ENCODE measurements at regions not wholly inside any gene's neighbourhood (a gene's known extent, or its start where the extent isn't known, plus 50 kb on each side); places are given as distances from the start of the nearest gene placed in this dataset.

GRCh38 chr5:38131686-38132085 lies 126.7 kb upstream of the EGFLAM start:
- no peak overlapping the region for H3K4me3 ChIP-seq
- H3K36me3 ChIP-seq = no peaks in the 10 kb centered on the region
- no peaks in the 10 kb centered on the region for H3K9me3 ChIP-seq
- TF ChIP-seq, protein P1, sequence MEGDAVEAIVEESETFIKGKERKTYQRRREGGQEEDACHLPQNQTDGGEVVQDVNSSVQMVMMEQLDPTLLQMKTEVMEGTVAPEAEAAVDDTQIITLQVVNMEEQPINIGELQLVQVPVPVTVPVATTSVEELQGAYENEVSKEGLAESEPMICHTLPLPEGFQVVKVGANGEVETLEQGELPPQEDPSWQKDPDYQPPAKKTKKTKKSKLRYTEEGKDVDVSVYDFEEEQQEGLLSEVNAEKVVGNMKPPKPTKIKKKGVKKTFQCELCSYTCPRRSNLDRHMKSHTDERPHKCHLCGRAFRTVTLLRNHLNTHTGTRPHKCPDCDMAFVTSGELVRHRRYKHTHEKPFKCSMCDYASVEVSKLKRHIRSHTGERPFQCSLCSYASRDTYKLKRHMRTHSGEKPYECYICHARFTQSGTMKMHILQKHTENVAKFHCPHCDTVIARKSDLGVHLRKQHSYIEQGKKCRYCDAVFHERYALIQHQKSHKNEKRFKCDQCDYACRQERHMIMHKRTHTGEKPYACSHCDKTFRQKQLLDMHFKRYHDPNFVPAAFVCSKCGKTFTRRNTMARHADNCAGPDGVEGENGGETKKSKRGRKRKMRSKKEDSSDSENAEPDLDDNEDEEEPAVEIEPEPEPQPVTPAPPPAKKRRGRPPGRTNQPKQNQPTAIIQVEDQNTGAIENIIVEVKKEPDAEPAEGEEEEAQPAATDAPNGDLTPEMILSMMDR (IDR thresholded peaks at IDR 0.05) = no peak
- no peak for TF ChIP-seq EP300 (IDR thresholded peaks at IDR 0.05)
- no peak for TF ChIP-seq POLR2AphosphoS5 (IDR thresholded peaks at IDR 0.05)
- TF ChIP-seq POLR2A (IDR thresholded peaks at IDR 0.05; ENCODE audit: low read depth) = no peak
- peaks cover 0 to 37% (median 12%) of the 10 kb centered on the region in 4 donors for H3K4me1 ChIP-seq
- WGBS = 34% methylated on average over 4 of the region's 4 CpGs
- H3K27me3 ChIP-seq = no peaks in the 10 kb centered on the region
- intact Hi-C loops (cut with DNase I) = no loop called here
- no peak for DNase-seq (ENCODE audit: extremely low spot score)
- no peak overlapping the region for H3K27ac ChIP-seq (replicated peaks in 1 of 4)

- Histone ChIP-seq H3K9me3 (no peaks in the 10 kb centered on the region), H3K4me1 (peaks cover 0 to 6% (median 0%) of the 10 kb centered on the region in 4 donors), H3K27me3 (no peaks in the 10 kb centered on the region), H3K4me3 (no peak overlapping the region), H3K36me3 (no peaks in the 10 kb centered on the region), H3K27ac (replicated peaks in 1 of 4) (no peak overlapping the region)
- peak; percentile 70 for DNase-seq (ENCODE audit: extremely low spot score)
- intact Hi-C loops (cut with DNase I) = no loop called here
- 68% methylated on average over 1 of the region's 1 CpG for WGBS
- TF ChIP-seq, protein P1 (IDR thresholded peaks at IDR 0.05) = no peak
- TF ChIP-seq EP300 (IDR thresholded peaks at IDR 0.05) (no peak), POLR2A (IDR thresholded peaks at IDR 0.05; ENCODE audit: low read depth) (no peak), POLR2AphosphoS5 (IDR thresholded peaks at IDR 0.05) (no peak)
Measured at GRCh38 chr5:38124321-38124720, 134.0 kb upstream of the EGFLAM start.

- TF ChIP-seq POLR2A (IDR thresholded peaks at IDR 0.05; ENCODE audit: low read depth) (no peak), EP300 (IDR thresholded peaks at IDR 0.05) (no peak), POLR2AphosphoS5 (IDR thresholded peaks at IDR 0.05) (no peak)
- TF ChIP-seq, protein P1 (IDR thresholded peaks at IDR 0.05) = no peak
- WGBS = 93% methylated on average over 2 of the region's 2 CpGs
- DNase-seq (ENCODE audit: extremely low spot score) = no peak
- Histone ChIP-seq H3K36me3 (no peaks in the 10 kb centered on the region), H3K27ac (replicated peaks in 1 of 4) (no peak overlapping the region), H3K27me3 (no peaks in the 10 kb centered on the region), H3K9me3 (no peaks in the 10 kb centered on the region), H3K4me1 (peaks cover 0 to 4% (median 0%) of the 10 kb centered on the region in 4 donors), H3K4me3 (no peak overlapping the region)
- intact Hi-C loops (cut with DNase I) = no loop called here
Measured at GRCh38 chr5:38121420-38121819, 136.9 kb upstream of the EGFLAM start.

DNA sequence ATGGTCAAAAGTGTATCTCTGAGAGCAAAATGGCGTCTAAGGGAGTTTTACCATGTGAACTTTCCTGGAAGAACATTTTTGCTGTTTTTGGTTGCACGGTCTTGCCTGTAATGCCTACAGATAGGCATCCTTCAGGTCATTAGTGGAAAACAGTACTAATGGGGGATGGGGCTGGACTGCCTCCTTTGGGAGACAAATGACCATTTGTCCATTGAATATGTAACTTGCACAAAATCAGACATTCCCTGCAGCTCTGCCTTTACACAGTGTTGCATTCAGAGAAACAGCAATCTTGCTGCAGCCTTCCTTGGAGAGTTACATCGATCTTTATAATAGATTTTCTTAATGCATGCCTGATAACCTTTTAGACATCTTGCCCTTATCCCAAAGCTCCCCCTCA lies 138.5 kb upstream of the EGFLAM start:
- Histone ChIP-seq H3K36me3 (no peaks in the 10 kb centered on the region), H3K27ac (replicated peaks in 1 of 4) (no peak overlapping the region), H3K4me3 (no peak overlapping the region), H3K4me1 (peaks cover 0 to 4% (median 0%) of the 10 kb centered on the region in 4 donors), H3K27me3 (no peaks in the 10 kb centered on the region), H3K9me3 (no peaks in the 10 kb centered on the region)
- no peak for TF ChIP-seq EP300 (IDR thresholded peaks at IDR 0.05)
- no peak for TF ChIP-seq POLR2A (IDR thresholded peaks at IDR 0.05; ENCODE audit: low read depth)
- no peak for TF ChIP-seq POLR2AphosphoS5 (IDR thresholded peaks at IDR 0.05)
- TF ChIP-seq, protein P1 (IDR thresholded peaks at IDR 0.05) = no peak
- WGBS = 77% methylated on average over 3 of the region's 3 CpGs
- intact Hi-C loops (cut with DNase I) = no loop called here
- peak; percentile 64 for DNase-seq (ENCODE audit: extremely low spot score)

DNA sequence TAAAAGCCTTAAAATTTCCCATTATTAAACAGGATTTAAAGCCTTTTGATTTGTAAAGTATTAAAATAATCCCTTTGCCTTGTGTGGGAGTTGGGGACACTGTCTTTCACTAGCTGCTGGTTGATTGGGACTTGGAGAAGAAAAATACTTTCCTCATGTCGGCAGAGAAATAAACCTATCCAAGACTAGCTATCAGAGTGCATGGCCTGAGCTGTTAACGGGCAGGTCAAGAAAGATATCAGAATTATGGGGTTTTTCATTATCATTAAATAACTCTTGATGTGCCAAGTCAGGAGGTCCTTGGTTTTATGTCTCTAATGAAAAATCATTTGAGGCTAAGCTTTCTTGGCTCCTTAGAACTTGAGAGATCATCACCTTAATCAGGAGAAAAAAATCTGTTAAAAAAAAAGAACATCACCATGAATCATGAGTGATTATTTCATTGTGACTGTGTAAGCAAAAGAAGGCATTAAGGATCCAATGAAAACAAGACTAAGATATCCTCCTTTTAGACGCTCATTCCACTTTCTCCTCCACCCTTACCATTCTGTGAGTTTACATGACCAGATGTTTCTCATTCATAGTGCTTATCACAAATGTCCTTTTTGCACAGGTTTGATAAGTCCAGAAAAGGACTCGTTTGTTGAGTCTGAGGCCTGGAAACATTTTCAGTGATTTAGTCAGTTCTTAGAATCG lies 140.4 kb upstream of the EGFLAM start:
- Histone ChIP-seq H3K27ac (replicated peaks in 1 of 4) (no peak overlapping the region), H3K4me1 (peaks cover 0 to 4% (median 0%) of the 10 kb centered on the region in 4 donors), H3K36me3 (no peaks in the 10 kb centered on the region), H3K9me3 (no peaks in the 10 kb centered on the region), H3K27me3 (no peaks in the 10 kb centered on the region), H3K4me3 (no peak overlapping the region)
- 58% methylated on average over 5 of the region's 5 CpGs for WGBS
- DNase-seq (ENCODE audit: extremely low spot score) = peak; percentile 55
- no peak for TF ChIP-seq EP300 (IDR thresholded peaks at IDR 0.05)
- no peak for TF ChIP-seq POLR2A (IDR thresholded peaks at IDR 0.05; ENCODE audit: low read depth)
- TF ChIP-seq POLR2AphosphoS5 (IDR thresholded peaks at IDR 0.05) = no peak
- TF ChIP-seq, protein P1 (IDR thresholded peaks at IDR 0.05) = no peak
- intact Hi-C loops (cut with DNase I) = no loop called here
